Iris pigment epithelial cell (primary cell): ENCODE measurements at regions not wholly inside any gene's neighbourhood (a gene's known extent, or its start where the extent isn't known, plus 50 kb on each side); places are given as distances from the start of the nearest gene placed in this dataset.
"Not testable (repeated sequence)": the region's sequence is repeated elsewhere in the genome, so short reads cannot be mapped to it uniquely, and the experiment has no call there.

Experiments
- DNase-seq: peaks from one replicate; pipeline ENCODE4 v3.0.0-alpha.2; 2011; ENCODE audit warnings: low read depth

DNA sequence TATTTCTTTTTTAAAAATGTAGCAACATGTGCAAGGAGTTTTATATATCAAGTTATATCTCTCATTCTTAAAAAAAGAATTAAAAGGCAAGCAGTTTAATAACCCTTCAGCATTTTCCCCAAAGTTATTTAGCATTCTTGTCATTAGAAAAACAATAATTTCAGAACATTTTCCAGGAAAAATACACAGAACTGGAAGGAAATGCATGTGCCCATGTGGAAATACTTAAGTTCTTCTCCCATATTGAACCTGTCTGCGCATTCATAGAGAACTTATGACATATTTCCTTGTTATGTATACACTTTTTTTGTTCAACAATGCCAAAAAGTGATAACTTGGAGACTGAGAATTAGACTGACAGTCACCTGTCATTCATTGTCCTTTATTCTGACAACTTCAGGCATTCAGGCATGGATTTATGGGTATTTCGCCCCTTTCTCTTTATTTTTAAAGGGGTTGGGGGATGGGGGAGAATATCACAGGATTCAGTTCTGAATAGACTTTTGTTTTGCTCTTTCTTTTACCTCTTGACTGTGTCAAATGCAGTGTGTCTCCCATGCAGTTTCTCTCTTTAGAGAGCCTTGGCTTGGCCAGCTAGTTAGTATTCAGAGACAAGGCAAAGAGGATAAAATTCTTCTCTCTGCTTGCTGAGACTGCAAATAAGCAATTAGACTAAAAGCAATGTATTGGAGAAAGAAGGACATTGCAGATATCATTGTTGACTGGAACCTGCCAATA, 701.0 kb downstream of the NR2F1-AS1 start:
- DNase-seq = no peak

- no peak for DNase-seq
Observed at GRCh38 chr5:92874790-92875189, 706.2 kb downstream of the NR2F1-AS1 start.

- no peak for DNase-seq
Observed at GRCh38 chr5:92868442-92868841, 712.6 kb downstream of the NR2F1-AS1 start.

DNA sequence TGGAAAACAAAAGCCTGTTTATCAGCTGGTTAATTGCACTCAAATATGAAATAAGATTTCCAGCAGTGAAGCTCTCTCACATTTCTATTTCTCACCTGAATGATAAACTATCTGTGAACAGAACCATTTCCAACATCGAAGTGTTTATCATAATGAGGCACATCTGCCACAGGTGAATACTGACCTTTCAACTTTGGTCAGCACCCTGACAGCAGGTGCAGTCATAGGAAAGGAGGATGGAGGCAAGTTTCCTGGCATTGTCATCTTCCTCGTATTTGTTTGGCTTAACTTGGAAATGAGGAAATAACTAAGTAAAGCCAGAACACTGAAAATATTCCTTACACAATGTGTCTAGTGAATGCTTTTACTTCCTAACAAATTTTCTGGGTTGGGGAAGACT, 716.4 kb downstream of the NR2F1-AS1 start:
- no peak for DNase-seq

GRCh38 chr5:92863666-92864065, 717.4 kb downstream of the NR2F1-AS1 start:
- DNase-seq = no peak

GRCh38 chr5:92861531-92862285, 719.3 kb downstream of the NR2F1-AS1 start:
- no peak for DNase-seq

GRCh38 chr5:92860061-92860460, 721.0 kb downstream of the NR2F1-AS1 start:
- no peak for DNase-seq

DNA sequence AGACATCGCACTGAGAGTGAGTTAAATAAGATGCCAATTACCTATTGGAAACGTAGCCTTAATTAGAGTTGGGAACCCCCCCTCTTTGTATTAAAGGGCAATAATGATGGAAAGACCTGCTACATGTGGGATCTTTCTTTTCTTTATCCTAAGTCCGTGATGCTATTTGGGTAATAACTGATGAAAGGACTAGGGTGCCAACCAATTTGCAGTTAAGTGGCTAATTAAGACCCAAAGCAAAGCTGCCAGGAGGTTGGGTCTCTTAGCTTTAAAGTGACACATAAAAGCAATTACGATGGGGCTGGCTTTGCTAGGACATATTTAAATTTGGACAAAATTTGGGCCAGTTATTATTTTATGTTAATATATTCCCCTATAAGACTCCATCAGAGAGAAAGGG, 728.8 kb downstream of the NR2F1-AS1 start:
- DNase-seq = no peak

- peak; percentile 23 for DNase-seq
Observed at GRCh38 chr5:92850886-92851285, 730.1 kb downstream of the NR2F1-AS1 start.

DNA sequence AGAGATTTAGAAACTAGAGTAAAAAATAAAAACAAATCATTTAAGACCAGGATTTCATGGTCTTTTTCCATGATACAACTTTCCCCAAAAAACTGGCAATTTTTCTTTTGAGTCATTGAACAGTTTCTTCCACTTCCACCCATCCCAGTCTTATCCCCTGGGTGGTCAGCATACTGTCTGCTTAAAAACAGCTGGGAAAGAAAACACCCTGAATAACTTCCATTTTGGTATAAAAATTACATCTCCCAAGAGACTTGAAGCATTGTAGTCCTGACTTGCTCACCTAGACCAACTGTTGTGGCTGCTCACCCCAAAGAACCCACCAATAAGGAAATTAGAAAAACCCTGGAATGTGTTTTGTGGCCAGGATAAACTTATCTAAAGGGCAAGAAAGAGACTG, 731.3 kb downstream of the NR2F1-AS1 start:
- DNase-seq = no peak

GRCh38 chr5:92841604-92842155, 739.3 kb downstream of the NR2F1-AS1 start:
- DNase-seq = no peak

DNA sequence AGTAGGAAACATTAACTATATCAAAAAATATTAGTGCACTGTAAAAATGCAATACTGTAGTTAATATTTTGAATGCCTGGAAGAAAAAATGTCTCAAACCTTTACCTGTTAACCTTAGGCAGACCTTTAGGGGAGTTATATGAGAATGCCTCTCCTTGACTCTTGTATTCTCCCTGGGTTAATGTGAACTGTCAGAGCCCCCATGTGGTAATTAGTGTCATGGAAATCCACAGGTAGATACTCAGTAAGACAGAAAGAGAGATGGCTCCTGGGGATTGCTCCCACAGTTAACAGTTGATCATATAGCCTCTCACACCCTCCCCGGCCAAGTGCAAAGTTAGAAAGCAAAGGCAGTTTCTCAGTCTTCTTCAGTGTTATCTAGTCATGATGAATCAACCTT, 742.8 kb downstream of the NR2F1-AS1 start:
- peak; percentile 20 for DNase-seq

DNA sequence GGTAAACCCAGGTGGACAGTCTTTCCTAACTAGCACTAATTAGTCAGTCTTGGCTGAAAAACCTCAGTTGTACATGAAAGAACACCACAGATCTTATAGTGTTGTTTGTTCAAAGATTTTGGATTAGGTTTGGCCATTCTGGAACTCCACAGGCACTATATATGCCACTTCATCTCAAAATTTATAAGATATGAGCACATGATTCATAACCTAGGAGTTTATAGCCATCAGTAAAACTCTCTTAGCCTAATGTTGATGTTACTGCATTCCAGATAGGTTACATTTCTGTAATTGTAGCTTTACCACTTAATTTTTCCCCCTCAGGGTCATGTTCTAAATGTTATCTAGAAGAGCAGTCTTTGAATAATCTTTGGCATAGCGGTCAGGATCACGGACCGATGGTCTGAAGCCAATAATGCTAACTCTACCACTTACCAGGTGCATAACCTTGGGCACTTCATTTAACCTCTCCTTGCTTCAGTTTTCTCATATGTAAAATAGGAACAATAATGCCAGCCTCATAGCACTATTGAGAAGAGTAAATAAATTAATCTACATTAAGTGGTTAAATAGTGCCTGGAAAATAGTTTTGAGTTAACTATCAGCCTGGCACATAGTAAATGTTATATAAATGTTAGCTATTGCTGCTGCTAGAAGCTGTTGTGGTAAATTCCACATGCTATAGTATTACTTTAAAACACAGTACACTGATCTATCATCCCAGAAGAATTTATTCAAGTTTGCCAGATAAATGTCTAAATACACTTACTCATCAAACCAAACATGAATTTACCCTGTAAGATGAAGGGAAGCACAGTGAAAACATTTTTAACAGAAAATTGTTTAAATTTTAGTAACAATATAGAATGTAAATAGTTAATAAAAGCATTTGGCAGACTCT, 743.9 kb downstream of the NR2F1-AS1 start:
- DNase-seq = peak; percentile 84

GRCh38 chr5:92835712-92836111, 745.3 kb downstream of the NR2F1-AS1 start:
- peak; percentile 51 for DNase-seq

- not testable (repeated sequence) for DNase-seq
Observed at GRCh38 chr5:92823551-92823950, 757.5 kb downstream of the NR2F1-AS1 start.

DNA sequence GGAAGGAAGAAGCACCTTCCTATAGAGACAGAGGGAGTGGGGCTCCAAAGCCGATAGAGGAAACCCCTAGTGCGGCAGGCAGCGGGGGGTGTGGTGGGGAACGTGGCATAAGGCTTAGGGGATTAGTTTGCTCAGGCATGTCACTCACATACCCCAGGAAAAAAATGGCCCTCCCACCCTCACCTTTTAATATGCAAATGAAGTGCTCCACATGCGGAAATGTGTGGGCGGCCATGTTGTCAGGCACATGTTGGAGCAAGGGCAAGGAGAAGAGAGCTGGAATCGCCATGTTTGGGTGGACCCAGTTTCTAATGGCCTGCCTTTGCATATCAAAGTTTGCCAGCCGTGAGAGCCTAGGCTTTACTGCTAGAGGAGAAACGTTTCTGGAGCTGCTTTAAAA, 758.8 kb downstream of the NR2F1-AS1 start:
- no peak for DNase-seq

DNA sequence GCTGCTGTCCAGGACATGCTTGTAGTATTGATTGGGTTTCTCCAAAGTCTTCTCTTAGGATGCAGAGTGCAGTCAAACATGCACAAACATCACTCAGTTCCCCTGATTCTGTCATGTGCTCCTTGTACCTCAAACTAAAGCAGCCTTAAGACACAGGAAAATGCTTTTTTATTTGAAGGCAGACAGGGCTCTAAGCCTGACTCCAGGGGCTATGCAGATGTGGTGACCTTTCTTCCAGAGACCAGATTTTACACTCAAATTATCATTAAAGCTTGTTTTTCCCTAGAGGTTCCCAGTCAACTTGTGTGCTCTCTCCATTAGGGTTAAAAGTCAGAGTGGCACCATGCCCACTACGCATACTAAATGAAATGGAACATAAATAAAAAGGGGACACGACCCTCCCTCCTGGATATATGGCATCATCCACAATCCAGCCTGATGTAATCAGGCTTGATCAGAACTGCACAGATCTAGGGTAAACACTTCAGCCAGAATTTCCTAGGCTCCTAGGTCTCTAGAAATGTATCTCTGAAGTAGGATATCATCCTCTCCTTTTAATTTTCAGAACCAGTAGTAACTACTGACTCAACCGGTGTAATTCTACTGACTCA, 771.1 kb downstream of the NR2F1-AS1 start:
- no peak for DNase-seq

DNA sequence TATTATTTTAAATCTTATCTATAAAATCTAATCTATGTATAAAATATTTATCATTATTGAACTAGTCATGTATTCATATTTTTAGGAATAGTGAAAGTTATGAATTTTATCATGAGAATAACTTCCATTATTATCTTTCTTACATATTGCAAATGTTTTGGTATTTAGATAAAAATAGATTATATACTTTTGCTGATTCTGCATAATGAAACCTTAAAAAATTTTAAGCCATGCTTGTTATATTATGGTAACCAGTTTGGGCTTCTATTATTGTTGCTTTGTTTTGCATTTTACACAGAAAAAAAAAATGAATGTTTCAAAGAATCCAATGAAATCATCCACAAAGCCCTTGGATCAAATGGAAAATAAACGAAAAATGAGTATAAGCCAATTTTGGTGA, 772.5 kb downstream of the NR2F1-AS1 start:
- no peak for DNase-seq

- DNase-seq = no peak
Observed at GRCh38 chr5:92807085-92807484, 773.9 kb downstream of the NR2F1-AS1 start.

- DNase-seq = no peak
Observed at GRCh38 chr5:92805446-92805845, 775.6 kb downstream of the NR2F1-AS1 start.

DNA sequence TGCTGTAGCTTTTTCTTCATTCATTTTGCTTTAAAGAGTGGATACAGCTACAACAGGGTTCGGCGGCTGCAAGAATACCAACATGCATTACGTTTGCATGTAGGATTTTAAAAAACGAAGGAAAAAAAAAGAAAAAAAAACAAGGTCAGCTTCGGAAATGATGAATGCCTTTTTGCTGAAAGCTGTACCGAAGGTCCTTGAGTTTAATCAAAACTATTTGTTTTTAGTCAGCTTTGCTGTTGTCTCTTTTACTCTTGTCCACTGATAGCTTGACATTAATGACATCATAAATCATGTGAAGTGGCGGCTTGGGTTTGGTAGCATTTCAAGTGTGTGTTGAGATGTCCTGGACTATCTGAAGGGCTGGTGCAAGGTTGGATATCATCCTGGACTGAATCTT, 779.1 kb downstream of the NR2F1-AS1 start:
- peak; percentile 77 for DNase-seq

DNA sequence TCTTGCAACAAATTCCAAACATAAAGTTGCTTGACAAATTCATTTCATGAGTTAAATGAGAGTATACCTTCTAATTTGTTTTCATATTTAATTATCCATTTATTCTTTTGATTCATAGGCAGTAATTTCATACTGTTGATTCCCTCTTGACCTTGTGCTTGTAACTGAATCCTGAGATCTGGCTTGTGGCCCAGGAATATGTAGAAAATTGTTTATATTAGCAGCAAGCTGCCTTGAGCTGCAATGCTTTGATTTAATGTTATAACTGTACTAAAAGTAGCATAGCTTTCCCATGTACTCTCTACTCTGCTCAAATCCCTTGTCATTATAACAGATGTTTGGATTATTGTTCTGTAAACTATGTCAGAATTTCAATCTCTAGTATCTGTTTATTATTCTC, 780.7 kb downstream of the NR2F1-AS1 start:
- DNase-seq = peak; percentile 96
